IMR-90 (cell line): ENCODE measurements at regions not wholly inside any gene's neighbourhood (a gene's known extent, or its start where the extent isn't known, plus 50 kb on each side); places are given as distances from the start of the nearest gene placed in this dataset.

Experiments
- ATAC-seq: fragments of 200-7000 bp; cut with Tn5 transposase; 2 replicates; pipeline ENCODE4 v1.9.1; 2020; ENCODE audit warnings: low read depth, mild to moderate bottlenecking, moderate library complexity
- BruUV-seq: library from RNA; stranded (reverse); fragments of 400-500 nt; replicated peaks from 2 replicates; lab custom pipeline; 2021; lab: Mats Ljungman, UMichigan
- CTCF ChIA-PET: fragments of 300-600 bp; formaldehyde crosslinking; extraction: SDS; loops from one replicate; lab custom pipeline; 2021; ENCODE audit warnings: antibody characterized with exemption; lab: Yijun Ruan, JAX
- POLR2A ChIA-PET: fragments of 300-600 bp; sonication (Branson Sonifier 250); formaldehyde crosslinking; loops from one replicate; lab custom pipeline; 2022; ENCODE audit warnings: antibody characterized with exemption; ENCODE audit not compliant: unreplicated experiment; lab: Charles Lee
- DNase-seq: peaks from one replicate; pipeline ENCODE4 v3.0.0; 2013
- H2AFZ ChIP-seq: replicated peaks from 2 replicates; pipeline ENCODE3; 2013; ENCODE audit warnings: low read length, mild to moderate bottlenecking; ENCODE audit not compliant: poor library complexity
- H2AK5ac ChIP-seq: 2 replicates; pipeline ENCODE4 v1.6.1; 2013; ENCODE audit warnings: low read depth, low read length, inconsistent platforms
- H2AK9ac ChIP-seq: replicated peaks from 2 replicates; pipeline ENCODE3; 2013; ENCODE audit warnings: mild to moderate bottlenecking, low read depth, low read length, moderate library complexity; ENCODE audit not compliant: poor library complexity
- H2BK120ac ChIP-seq: 2 replicates; pipeline ENCODE4 v1.6.1; 2013; ENCODE audit warnings: low read depth, low read length, inconsistent platforms
- H2BK15ac ChIP-seq: 3 replicates; pipeline ENCODE4 v1.6.1; 2013; ENCODE audit warnings: low read depth, low read length, inconsistent platforms
- H2BK20ac ChIP-seq: 2 replicates; pipeline ENCODE4 v1.6.1; 2013; ENCODE audit warnings: low read depth, mild to moderate bottlenecking, inconsistent platforms, low read length, moderate library complexity
- H2BK5ac ChIP-seq: 2 replicates; pipeline ENCODE4 v1.6.1; 2013; ENCODE audit warnings: mild to moderate bottlenecking, low read depth, low read length, inconsistent platforms; ENCODE audit not compliant: poor library complexity, severe bottlenecking
- H3K14ac ChIP-seq: replicated peaks from 2 replicates; pipeline ENCODE4 v1.6.1; 2013; ENCODE audit warnings: low read depth, low read length, inconsistent platforms
- H3K18ac ChIP-seq: 2 replicates; pipeline ENCODE4 v1.6.1; 2013; ENCODE audit warnings: low read depth, low read length, control low read depth
- H3K23ac ChIP-seq: 2 replicates; pipeline ENCODE4 v1.6.1; 2013; ENCODE audit warnings: low read depth, low read length, inconsistent platforms
- H3K27ac ChIP-seq: 2 replicates; pipeline ENCODE4 v1.5.1; 2013; ENCODE audit warnings: mild to moderate bottlenecking, control low read depth, low read length; ENCODE audit not compliant: insufficient read depth
- H3K27me3 ChIP-seq: 2 replicates; pipeline ENCODE4 v1.6.1; 2013; ENCODE audit warnings: low read length; ENCODE audit not compliant: control insufficient read depth, insufficient read depth
- H3K36me3 ChIP-seq: 2 replicates; pipeline ENCODE4 v1.6.1; 2013; ENCODE audit warnings: low read length, mixed read lengths; ENCODE audit not compliant: control insufficient read depth, insufficient read depth
- H3K4ac ChIP-seq: 2 replicates; pipeline ENCODE4 v1.6.1; 2013; ENCODE audit warnings: low read depth, low read length, inconsistent platforms
- H3K4me1 ChIP-seq: 2 replicates; pipeline ENCODE4 v1.6.1; 2013; ENCODE audit warnings: low read length, mixed read lengths; ENCODE audit not compliant: control insufficient read depth, insufficient read depth
- H3K4me2 ChIP-seq: 2 replicates; pipeline ENCODE4 v1.6.1; 2013; ENCODE audit warnings: low read depth, mild to moderate bottlenecking, control low read depth, low read length, moderate library complexity
- H3K4me3 ChIP-seq: 2 replicates; pipeline ENCODE4 v1.5.1; 2013; ENCODE audit warnings: low read depth, mild to moderate bottlenecking, control low read depth, low read length, moderate library complexity; ENCODE audit not compliant: insufficient read depth
- H3K56ac ChIP-seq: 2 replicates; pipeline ENCODE4 v1.6.1; 2013; ENCODE audit warnings: low read length, inconsistent platforms; ENCODE audit not compliant: insufficient read depth; ENCODE audit errors: extremely low read depth
- H3K79me1 ChIP-seq, 2 experiments: 2 replicates each; pipeline ENCODE4 v1.6.1; 2013; ENCODE audit warnings: low read length in 2 of 2, inconsistent platforms in 1 of 2, low read depth in 1 of 2
- H3K9ac ChIP-seq: 2 replicates; pipeline ENCODE4 v1.6.1; 2013; ENCODE audit warnings: low read depth, low read length, control low read depth
- H3K9me1 ChIP-seq: 2 replicates; pipeline ENCODE4 v1.6.1; 2013; ENCODE audit warnings: low read length, inconsistent platforms; ENCODE audit not compliant: insufficient read depth
- H3K9me3 ChIP-seq: 2 replicates; pipeline ENCODE4 v1.6.1; 2013; ENCODE audit warnings: low read length; ENCODE audit not compliant: control insufficient read depth, insufficient read depth
- H4K20me1 ChIP-seq: 2 replicates; pipeline ENCODE4 v1.6.1; 2013; ENCODE audit warnings: low read length, inconsistent platforms; ENCODE audit not compliant: insufficient read depth
- H4K5ac ChIP-seq: 2 replicates; pipeline ENCODE4 v1.6.1; 2013; ENCODE audit warnings: mild to moderate bottlenecking, low read depth, low read length, control low read depth
- H4K8ac ChIP-seq, 2 experiments: 2 replicates each; pipeline ENCODE4 v1.6.1; 2013; ENCODE audit warnings: low read depth in 2 of 2, low read length in 2 of 2, control low read depth in 1 of 2, inconsistent platforms in 1 of 2
- H4K91ac ChIP-seq: 2 replicates; pipeline ENCODE4 v1.6.1; 2013; ENCODE audit warnings: low read depth, low read length, inconsistent platforms; ENCODE audit not compliant: insufficient read depth
- CTCF ChIP-seq: conservative IDR thresholded peaks from 2 replicates; pipeline ENCODE4 v1.5.1; 2012; ENCODE audit warnings: mild to moderate bottlenecking, low read depth, low read length, improper control_type of control experiment
- MAZ ChIP-seq: IDR thresholded peaks from 2 replicates; pipeline ENCODE4 v1.6.1; 2012; ENCODE audit warnings: low read depth, mild to moderate bottlenecking, low read length, improper control_type of control experiment, moderate library complexity, borderline replicate concordance
- RCOR1 ChIP-seq: IDR thresholded peaks from 2 replicates; pipeline ENCODE4 v1.6.1; 2012; ENCODE audit warnings: mild to moderate bottlenecking, low read length, improper control_type of control experiment; ENCODE audit not compliant: insufficient replicate concordance
- RFX5 ChIP-seq: IDR thresholded peaks from 2 replicates; pipeline ENCODE4 v1.8.0; 2012; ENCODE audit warnings: low read depth, mild to moderate bottlenecking, low read length, moderate library complexity
- USF2 ChIP-seq: fragments of 150-350 bp; IDR thresholded peaks from 2 replicates; pipeline ENCODE4 v1.6.1; 2017; ENCODE audit warnings: mild to moderate bottlenecking, antibody characterized with exemption, low read length, low read depth
- WGBS, 2 experiments: methylation state at CpG; one replicate each; pipeline versions ENCODE4 v1.1.5 to v1.1.7; 2013; ENCODE audit warnings: missing lambda C conversion rate in 2 of 2; ENCODE audit not compliant: insufficient read length in 1 of 2; ENCODE audit errors: extremely low coverage in 2 of 2; 5-methylcytosine and 5-hydroxymethylcytosine counted together
- dilution Hi-C: fragments of 300-500 bp; cut with HindIII; formaldehyde crosslinking; loops from one replicate; pipeline ENCODE4 v1.14.3; 2018; ENCODE audit warnings: low sequenced_read_pairs; ENCODE audit not compliant: unreplicated experiment
- in situ Hi-C: fragments of 300-500 bp; cut with MboI; formaldehyde crosslinking; loops from 3 replicates; pipeline ENCODE4 v1.14.3; 2019; ENCODE audit warnings: low sequenced_read_pairs, inconsistent platforms, mixed read lengths
- intact Hi-C: fragments of 100-400 bp; cut with micrococcal nuclease; formaldehyde crosslinking; loops from 2 replicates; pipeline ENCODE4 v1.10.0; 2022

- no peak overlapping the region for H3K4me2 ChIP-seq
- no peak overlapping the region for H2BK20ac ChIP-seq
- H2AK9ac ChIP-seq, result no peak overlapping the region
- no peak overlapping the region for H2BK5ac ChIP-seq
- no peak overlapping the region for H2BK15ac ChIP-seq
- no peaks in the 10 kb centered on the region for H4K20me1 ChIP-seq
- no peak overlapping the region for H3K9ac ChIP-seq
- H4K5ac ChIP-seq, result no peak overlapping the region
- no peak overlapping the region for H3K14ac ChIP-seq
- no peaks in the 10 kb centered on the region for H3K79me1 ChIP-seq
- BruUV-seq, result no TSS peak
- H3K4me1 ChIP-seq, result peaks cover 3% of the 10 kb centered on the region; the same call in 1 of the 2 replicates
- H3K56ac ChIP-seq, result no peak overlapping the region
- H3K4ac ChIP-seq, result no peak overlapping the region
- CTCF ChIA-PET, result interaction anchor here (0.9 kb wide), 1 partner anchor 21 kb away, joined by 6 read pairs; no protein-coding TSS in a partner anchor
- ATAC-seq (no peak), DNase-seq (no peak)
- in situ Hi-C loops, result no loop called here
- no peaks in the 10 kb centered on the region for H3K36me3 ChIP-seq
- no peak overlapping the region for H4K8ac ChIP-seq
- H3K9me1 ChIP-seq, result no peaks in the 10 kb centered on the region
- H3K18ac ChIP-seq, result no peak overlapping the region
- 0% methylated on average over 2 of the region's 9 CpGs; no CpG with 5 or more reads in 1 of the 2 experiments for WGBS, 2 experiments
- no peak overlapping the region for H2BK120ac ChIP-seq
- no peaks in the 10 kb centered on the region for H3K27me3 ChIP-seq
- no peak overlapping the region for H3K27ac ChIP-seq
- H3K4me3 ChIP-seq, result no peak overlapping the region
- no peak overlapping the region for H2AFZ ChIP-seq
- dilution Hi-C loops, result no loop called here
- H3K23ac ChIP-seq, result no peak overlapping the region
- intact Hi-C loops, result no loop called here
- H2AK5ac ChIP-seq, result no peak overlapping the region
- TF ChIP-seq CTCF, result no peak
- TF ChIP-seq MAZ, result no peak
- no peak for TF ChIP-seq RCOR1
- no peak for TF ChIP-seq RFX5
- no peak for TF ChIP-seq USF2
- POLR2A ChIA-PET, result no interaction called here
- no peak overlapping the region for H4K91ac ChIP-seq
- no peaks in the 10 kb centered on the region for H3K9me3 ChIP-seq
Observed at GRCh38 chr5:158054223-158055110, 195.5 kb upstream of the CLINT1 start.
